Liver (tissue), 3 donors: ENCODE measurements at regions not wholly inside any gene's neighbourhood (a gene's known extent, or its start where the extent isn't known, plus 50 kb on each side); places are given as distances from the start of the nearest gene placed in this dataset.

Source experiments
- CTCF ChIP-seq: fragments of 150-350 bp; IDR thresholded peaks from 2 replicates; pipeline ENCODE4 v1.5.1; 2017; ENCODE audit warnings: improper control_type of control experiment, low read depth, low read length; ENCODE audit not compliant: missing input control
- FOXA1 ChIP-seq: IDR thresholded peaks from 2 replicates; pipeline ENCODE4 v1.6.1; 2016; ENCODE audit warnings: antibody characterized with exemption
- REST ChIP-seq: IDR thresholded peaks from 2 replicates; pipeline ENCODE4 v1.6.1; 2016; ENCODE audit warnings: antibody characterized with exemption, mild to moderate bottlenecking
- TAF1 ChIP-seq: conservative IDR thresholded peaks from 2 replicates; pipeline ENCODE4 v1.6.1; 2016; ENCODE audit warnings: antibody characterized with exemption, mild to moderate bottlenecking
- ZBTB33 ChIP-seq: IDR thresholded peaks from 2 replicates; pipeline ENCODE4 v1.6.1; 2016; ENCODE audit warnings: antibody characterized with exemption
- donor health status: healthy.
- donor health status: healthy.

- TF ChIP-seq REST (no peak), TAF1 (no peak), CTCF (no peak), FOXA1 (no peak), ZBTB33 (no peak)
Observed at GRCh38 chr6:169957351-169957963, 206.0 kb downstream of the ERMARD start.
